GM12878 (cell line): ENCODE measurements at regions not wholly inside any gene's neighbourhood (a gene's known extent, or its start where the extent isn't known, plus 50 kb on each side); places are given as distances from the start of the nearest gene placed in this dataset.

Experiments used
- ATAC-seq: fragments of 200-7000 bp; cut with Tn5 transposase; 3 replicates; pipeline ENCODE4 v1.9.1; 2020; ENCODE audit warnings: mild to moderate bottlenecking, moderate library complexity
- BruUV-seq: library from RNA; stranded (reverse); fragments of 400-500 nt; replicated peaks from 2 replicates; lab custom pipeline; 2021; lab: Mats Ljungman, UMichigan
- CTCF ChIA-PET: fragments of 300-600 bp; sonication (Branson Sonifier 250); formaldehyde crosslinking; extraction: SDS; loops from one replicate; lab custom pipeline; 2021; ENCODE audit warnings: inconsistent platforms; lab: Yijun Ruan, JAX
- POLR2A ChIA-PET: fragments of 350-600 bp; formaldehyde crosslinking; extraction: SDS; loops from one replicate; lab custom pipeline; 2021; ENCODE audit warnings: inconsistent platforms; lab: Charles Lee
- RAD21 ChIA-PET: fragments of 300-600 bp; sonication (Branson Sonifier 250); formaldehyde crosslinking; loops from one replicate; lab custom pipeline; 2023; ENCODE audit warnings: antibody characterized with exemption; ENCODE audit not compliant: unreplicated experiment; lab: Charles Lee
- SMC1A ChIA-PET: fragments of 300-600 bp; sonication (Branson Sonifier 250); formaldehyde crosslinking; loops from one replicate; lab custom pipeline; 2023; ENCODE audit not compliant: unreplicated experiment, uncharacterized antibody; lab: Charles Lee
- DNase-seq: peaks from one replicate; pipeline ENCODE4 v3.0.0-alpha.2; 2011; ENCODE audit warnings: low read depth, low spot score
- FAIRE-seq: peaks from 3 replicates; lab custom pipeline; 2011; peaks lifted over from hg19 to GRCh38; lab: Jason Lieb, UNC
- H2AFZ ChIP-seq: 2 replicates; pipeline ENCODE4 v1.6.0; 2011; ENCODE audit warnings: low read depth, low read length, control low read depth; ENCODE audit not compliant: control insufficient read depth
- H3K27ac ChIP-seq: 2 replicates; pipeline ENCODE4 v1.5.1; 2011; ENCODE audit warnings: control low read depth; ENCODE audit not compliant: control insufficient read depth, insufficient read depth
- H3K27me3 ChIP-seq, 2 experiments: replicated peaks in 1 of 2; 2 replicates each; pipeline versions ENCODE4 v1.6.0 to v1.6.1; 2011; ENCODE audit warnings: low read length in 1 of 2; ENCODE audit not compliant: control insufficient read depth in 2 of 2, insufficient read depth in 2 of 2
- H3K36me3 ChIP-seq, 2 experiments: 2 replicates each; pipeline ENCODE4 v1.5.1; 2011; ENCODE audit warnings: low read length in 1 of 2; ENCODE audit not compliant: control insufficient read depth in 2 of 2, insufficient read depth in 2 of 2
- H3K4me1 ChIP-seq: 2 replicates; pipeline ENCODE4 v1.6.1; 2011; ENCODE audit warnings: mild to moderate bottlenecking, low read length, moderate library complexity, mixed read lengths; ENCODE audit not compliant: control insufficient read depth, insufficient read depth
- H3K4me2 ChIP-seq: 2 replicates; pipeline ENCODE4 v1.6.0; 2011; ENCODE audit warnings: control low read depth; ENCODE audit not compliant: control insufficient read depth, insufficient read depth
- H3K4me3 ChIP-seq: fragments of 200-600 bp; sonication (generic); 2 replicates; pipeline ENCODE4 v1.5.1; 2016
- H3K79me2 ChIP-seq: 2 replicates; pipeline ENCODE4 v1.6.0; 2011; ENCODE audit warnings: low read length; ENCODE audit not compliant: control insufficient read depth, insufficient read depth
- H3K9ac ChIP-seq: 2 replicates; pipeline ENCODE4 v1.8.0; 2011; ENCODE audit warnings: low read length, control low read depth, mixed read lengths; ENCODE audit not compliant: control insufficient read depth, insufficient read depth
- H3K9me3 ChIP-seq: replicated peaks from 3 replicates; pipeline ENCODE4 v1.5.1; 2011; ENCODE audit warnings: mild to moderate bottlenecking, low read length; ENCODE audit not compliant: control insufficient read depth, insufficient read depth
- H4K20me1 ChIP-seq: 2 replicates; pipeline ENCODE4 v1.6.0; 2011; ENCODE audit not compliant: control insufficient read depth, insufficient read depth
- CREB1 ChIP-seq: IDR thresholded peaks from 2 replicates; pipeline ENCODE4 v1.6.1; 2012; ENCODE audit warnings: low read depth, mild to moderate bottlenecking, inconsistent platforms
- GATAD2B ChIP-seq: fragments of 450-650 bp; conservative IDR thresholded peaks from 2 replicates; pipeline ENCODE4 v1.6.1; 2017; ENCODE audit warnings: low read depth, mild to moderate bottlenecking, moderate library complexity
- HCFC1 ChIP-seq: fragments of 150-350 bp; IDR thresholded peaks from 2 replicates; pipeline ENCODE4 v1.6.1; 2014; ENCODE audit warnings: low read length
- KDM1A ChIP-seq: fragments of 200-600 bp; sonication (generic); IDR thresholded peaks from 2 replicates; pipeline ENCODE4 v1.6.1; 2016; ENCODE audit warnings: borderline replicate concordance
- MXI1 ChIP-seq: fragments of 150-350 bp; IDR thresholded peaks from 2 replicates; pipeline ENCODE4 v1.6.1; 2011; ENCODE audit warnings: low read depth, mild to moderate bottlenecking, inconsistent platforms, low read length, improper control_type of control experiment
- MYB ChIP-seq: fragments of 150-350 bp; IDR thresholded peaks from 2 replicates; pipeline ENCODE4 v1.6.1; 2014; ENCODE audit warnings: mild to moderate bottlenecking, low read depth, low read length, borderline replicate concordance
- NRF1 ChIP-seq: conservative IDR thresholded peaks from 2 replicates; pipeline ENCODE4 v1.6.1; 2011; ENCODE audit warnings: mild to moderate bottlenecking, low read depth, low read length, improper control_type of control experiment
- PML ChIP-seq: IDR thresholded peaks from 2 replicates; pipeline ENCODE4 v1.6.1; 2012; ENCODE audit warnings: low read length, inconsistent platforms
- RFX5 ChIP-seq: IDR thresholded peaks from 2 replicates; pipeline ENCODE4 v1.6.1; 2011; ENCODE audit warnings: low read depth, low read length, improper control_type of control experiment
- ZNF384 ChIP-seq: IDR thresholded peaks from 2 replicates; pipeline ENCODE4 v1.6.1; 2012; ENCODE audit warnings: low read depth, mild to moderate bottlenecking, low read length, improper control_type of control experiment, borderline replicate concordance
- WGBS: methylation state at CpG from one replicate; pipeline ENCODE4 v1.1.6; 2016; ENCODE audit warnings: low lambda C conversion rate; ENCODE audit not compliant: insufficient replicate concordance, insufficient coverage; ENCODE audit errors: missing lambda C conversion rate; 5-methylcytosine and 5-hydroxymethylcytosine counted together
- in situ Hi-C: fragments of 300-500 bp; cut with MboI; formaldehyde crosslinking; loops from 9 replicates; pipeline ENCODE4 v1.14.3; 2018; ENCODE audit warnings: mixed read lengths
- intact Hi-C: fragments of 100-400 bp; cut with micrococcal nuclease; formaldehyde crosslinking; loops from one replicate; pipeline ENCODE4 v1.14.2; 2022; ENCODE audit not compliant: unreplicated experiment
- TF ChIP-seq, protein P1 (sequence below): fragments of 150-350 bp; IDR thresholded peaks from 2 replicates; pipeline ENCODE4 v1.6.1; 2014; ENCODE audit warnings: mild to moderate bottlenecking, low read depth, low read length
- TF ChIP-seq, protein P2 (sequence below): fragments of 450-650 bp; IDR thresholded peaks from 2 replicates; pipeline ENCODE4 v1.6.1; 2016; ENCODE audit warnings: mild to moderate bottlenecking, moderate library complexity, borderline replicate concordance
- TF ChIP-seq, protein P3 (sequence below): fragments of 150-350 bp; IDR thresholded peaks from 2 replicates; pipeline ENCODE4 v1.6.1; 2016; ENCODE audit warnings: low read depth, low read length
- TF ChIP-seq, protein P4 (sequence below): fragments of 450-650 bp; IDR thresholded peaks from 2 replicates; pipeline ENCODE4 v1.6.1; 2017; ENCODE audit warnings: mild to moderate bottlenecking

DNA sequence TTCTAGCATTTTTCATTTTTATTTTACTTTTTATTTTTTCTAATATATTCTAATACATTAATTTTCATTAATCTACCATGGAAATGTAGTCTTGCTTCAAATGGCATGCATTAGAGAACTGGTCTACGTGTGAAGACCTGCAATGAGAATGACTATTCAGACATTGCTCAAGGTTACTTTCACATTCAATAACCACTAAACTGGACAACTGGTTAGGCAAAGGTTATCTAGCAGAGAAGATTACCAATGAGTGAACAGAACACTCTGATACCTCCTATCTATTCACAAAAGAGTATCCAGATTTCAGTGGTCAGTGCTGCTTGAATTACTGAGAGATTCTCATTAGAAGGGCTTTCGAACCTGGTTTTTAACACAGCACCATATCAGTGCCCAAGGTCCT is 58.9 kb upstream of the ARHGAP24 start:
- intact Hi-C loops (loop anchor here (10.0 kb wide), 1 partner anchor 549 kb away; no protein-coding TSS in a partner anchor), in situ Hi-C loops (loop anchor here (5.0 kb wide), 1 partner anchor 331 kb away; no protein-coding TSS in a partner anchor)
- ATAC-seq: no peak
- no peak overlapping the region for H2AFZ ChIP-seq
- no peak overlapping the region for H3K4me3 ChIP-seq
- DNase-seq: no peak
- no peaks in the 10 kb centered on the region for H4K20me1 ChIP-seq
- CTCF ChIA-PET: interaction anchor here (0.5 to 4.1 kb wide), 2 partner anchors 331 to 597 kb away, joined by 3 to 57 read pairs; no protein-coding TSS in a partner anchor
- no peaks in the 10 kb centered on the region for H3K79me2 ChIP-seq
- peaks cover 0 to 1% of the 10 kb centered on the region in 2 experiments; a peak in 1 of 4 replicates for H3K27me3 ChIP-seq
- no peak overlapping the region for H3K27ac ChIP-seq
- POLR2A ChIA-PET: no interaction called here
- TF ChIP-seq MXI1 (no peak), KDM1A (no peak), ZNF384 (no peak), PML (no peak), HCFC1 (no peak), RFX5 (no peak), MYB (no peak), GATAD2B (no peak), NRF1 (no peak), CREB1 (no peak)
- TF ChIP-seq, protein P1, sequence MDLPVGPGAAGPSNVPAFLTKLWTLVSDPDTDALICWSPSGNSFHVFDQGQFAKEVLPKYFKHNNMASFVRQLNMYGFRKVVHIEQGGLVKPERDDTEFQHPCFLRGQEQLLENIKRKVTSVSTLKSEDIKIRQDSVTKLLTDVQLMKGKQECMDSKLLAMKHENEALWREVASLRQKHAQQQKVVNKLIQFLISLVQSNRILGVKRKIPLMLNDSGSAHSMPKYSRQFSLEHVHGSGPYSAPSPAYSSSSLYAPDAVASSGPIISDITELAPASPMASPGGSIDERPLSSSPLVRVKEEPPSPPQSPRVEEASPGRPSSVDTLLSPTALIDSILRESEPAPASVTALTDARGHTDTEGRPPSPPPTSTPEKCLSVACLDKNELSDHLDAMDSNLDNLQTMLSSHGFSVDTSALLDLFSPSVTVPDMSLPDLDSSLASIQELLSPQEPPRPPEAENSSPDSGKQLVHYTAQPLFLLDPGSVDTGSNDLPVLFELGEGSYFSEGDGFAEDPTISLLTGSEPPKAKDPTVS: no peak
- TF ChIP-seq, protein P2, sequence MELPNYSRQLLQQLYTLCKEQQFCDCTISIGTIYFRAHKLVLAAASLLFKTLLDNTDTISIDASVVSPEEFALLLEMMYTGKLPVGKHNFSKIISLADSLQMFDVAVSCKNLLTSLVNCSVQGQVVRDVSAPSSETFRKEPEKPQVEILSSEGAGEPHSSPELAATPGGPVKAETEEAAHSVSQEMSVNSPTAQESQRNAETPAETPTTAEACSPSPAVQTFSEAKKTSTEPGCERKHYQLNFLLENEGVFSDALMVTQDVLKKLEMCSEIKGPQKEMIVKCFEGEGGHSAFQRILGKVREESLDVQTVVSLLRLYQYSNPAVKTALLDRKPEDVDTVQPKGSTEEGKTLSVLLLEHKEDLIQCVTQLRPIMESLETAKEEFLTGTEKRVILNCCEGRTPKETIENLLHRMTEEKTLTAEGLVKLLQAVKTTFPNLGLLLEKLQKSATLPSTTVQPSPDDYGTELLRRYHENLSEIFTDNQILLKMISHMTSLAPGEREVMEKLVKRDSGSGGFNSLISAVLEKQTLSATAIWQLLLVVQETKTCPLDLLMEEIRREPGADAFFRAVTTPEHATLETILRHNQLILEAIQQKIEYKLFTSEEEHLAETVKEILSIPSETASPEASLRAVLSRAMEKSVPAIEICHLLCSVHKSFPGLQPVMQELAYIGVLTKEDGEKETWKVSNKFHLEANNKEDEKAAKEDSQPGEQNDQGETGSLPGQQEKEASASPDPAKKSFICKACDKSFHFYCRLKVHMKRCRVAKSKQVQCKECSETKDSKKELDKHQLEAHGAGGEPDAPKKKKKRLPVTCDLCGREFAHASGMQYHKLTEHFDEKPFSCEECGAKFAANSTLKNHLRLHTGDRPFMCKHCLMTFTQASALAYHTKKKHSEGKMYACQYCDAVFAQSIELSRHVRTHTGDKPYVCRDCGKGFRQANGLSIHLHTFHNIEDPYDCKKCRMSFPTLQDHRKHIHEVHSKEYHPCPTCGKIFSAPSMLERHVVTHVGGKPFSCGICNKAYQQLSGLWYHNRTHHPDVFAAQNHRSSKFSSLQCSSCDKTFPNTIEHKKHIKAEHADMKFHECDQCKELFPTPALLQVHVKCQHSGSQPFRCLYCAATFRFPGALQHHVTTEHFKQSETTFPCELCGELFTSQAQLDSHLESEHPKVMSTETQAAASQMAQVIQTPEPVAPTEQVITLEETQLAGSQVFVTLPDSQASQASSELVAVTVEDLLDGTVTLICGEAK: no peak
- TF ChIP-seq, protein P3, sequence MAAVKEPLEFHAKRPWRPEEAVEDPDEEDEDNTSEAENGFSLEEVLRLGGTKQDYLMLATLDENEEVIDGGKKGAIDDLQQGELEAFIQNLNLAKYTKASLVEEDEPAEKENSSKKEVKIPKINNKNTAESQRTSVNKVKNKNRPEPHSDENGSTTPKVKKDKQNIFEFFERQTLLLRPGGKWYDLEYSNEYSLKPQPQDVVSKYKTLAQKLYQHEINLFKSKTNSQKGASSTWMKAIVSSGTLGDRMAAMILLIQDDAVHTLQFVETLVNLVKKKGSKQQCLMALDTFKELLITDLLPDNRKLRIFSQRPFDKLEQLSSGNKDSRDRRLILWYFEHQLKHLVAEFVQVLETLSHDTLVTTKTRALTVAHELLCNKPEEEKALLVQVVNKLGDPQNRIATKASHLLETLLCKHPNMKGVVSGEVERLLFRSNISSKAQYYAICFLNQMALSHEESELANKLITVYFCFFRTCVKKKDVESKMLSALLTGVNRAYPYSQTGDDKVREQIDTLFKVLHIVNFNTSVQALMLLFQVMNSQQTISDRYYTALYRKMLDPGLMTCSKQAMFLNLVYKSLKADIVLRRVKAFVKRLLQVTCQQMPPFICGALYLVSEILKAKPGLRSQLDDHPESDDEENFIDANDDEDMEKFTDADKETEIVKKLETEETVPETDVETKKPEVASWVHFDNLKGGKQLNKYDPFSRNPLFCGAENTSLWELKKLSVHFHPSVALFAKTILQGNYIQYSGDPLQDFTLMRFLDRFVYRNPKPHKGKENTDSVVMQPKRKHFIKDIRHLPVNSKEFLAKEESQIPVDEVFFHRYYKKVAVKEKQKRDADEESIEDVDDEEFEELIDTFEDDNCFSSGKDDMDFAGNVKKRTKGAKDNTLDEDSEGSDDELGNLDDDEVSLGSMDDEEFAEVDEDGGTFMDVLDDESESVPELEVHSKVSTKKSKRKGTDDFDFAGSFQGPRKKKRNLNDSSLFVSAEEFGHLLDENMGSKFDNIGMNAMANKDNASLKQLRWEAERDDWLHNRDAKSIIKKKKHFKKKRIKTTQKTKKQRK: no peak
- TF ChIP-seq, protein P4, sequence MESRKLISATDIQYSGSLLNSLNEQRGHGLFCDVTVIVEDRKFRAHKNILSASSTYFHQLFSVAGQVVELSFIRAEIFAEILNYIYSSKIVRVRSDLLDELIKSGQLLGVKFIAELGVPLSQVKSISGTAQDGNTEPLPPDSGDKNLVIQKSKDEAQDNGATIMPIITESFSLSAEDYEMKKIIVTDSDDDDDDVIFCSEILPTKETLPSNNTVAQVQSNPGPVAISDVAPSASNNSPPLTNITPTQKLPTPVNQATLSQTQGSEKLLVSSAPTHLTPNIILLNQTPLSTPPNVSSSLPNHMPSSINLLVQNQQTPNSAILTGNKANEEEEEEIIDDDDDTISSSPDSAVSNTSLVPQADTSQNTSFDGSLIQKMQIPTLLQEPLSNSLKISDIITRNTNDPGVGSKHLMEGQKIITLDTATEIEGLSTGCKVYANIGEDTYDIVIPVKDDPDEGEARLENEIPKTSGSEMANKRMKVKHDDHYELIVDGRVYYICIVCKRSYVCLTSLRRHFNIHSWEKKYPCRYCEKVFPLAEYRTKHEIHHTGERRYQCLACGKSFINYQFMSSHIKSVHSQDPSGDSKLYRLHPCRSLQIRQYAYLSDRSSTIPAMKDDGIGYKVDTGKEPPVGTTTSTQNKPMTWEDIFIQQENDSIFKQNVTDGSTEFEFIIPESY: no peak
- H3K36me3 ChIP-seq: no peaks in the 10 kb centered on the region
- no peak overlapping the region for H3K9ac ChIP-seq
- H3K9me3 ChIP-seq: no peaks in the 10 kb centered on the region
- FAIRE-seq: no peak
- RAD21 ChIA-PET: no interaction called here
- H3K4me2 ChIP-seq: no peak overlapping the region
- 17% methylated on average over 2 of the region's 2 CpGs for WGBS
- SMC1A ChIA-PET: interaction anchor here (1.3 to 3.1 kb wide), 2 partner anchors 57 to 332 kb away, joined by 3 to 15 read pairs; no protein-coding TSS in a partner anchor
- H3K4me1 ChIP-seq: no peaks in the 10 kb centered on the region
- BruUV-seq: no TSS peak
